ENCODE measurements at regions not wholly inside any gene's neighbourhood (a gene's known extent, or its start where the extent isn't known, plus 50 kb on each side); places are given as distances from the start of the nearest gene placed in this dataset.

DNA sequence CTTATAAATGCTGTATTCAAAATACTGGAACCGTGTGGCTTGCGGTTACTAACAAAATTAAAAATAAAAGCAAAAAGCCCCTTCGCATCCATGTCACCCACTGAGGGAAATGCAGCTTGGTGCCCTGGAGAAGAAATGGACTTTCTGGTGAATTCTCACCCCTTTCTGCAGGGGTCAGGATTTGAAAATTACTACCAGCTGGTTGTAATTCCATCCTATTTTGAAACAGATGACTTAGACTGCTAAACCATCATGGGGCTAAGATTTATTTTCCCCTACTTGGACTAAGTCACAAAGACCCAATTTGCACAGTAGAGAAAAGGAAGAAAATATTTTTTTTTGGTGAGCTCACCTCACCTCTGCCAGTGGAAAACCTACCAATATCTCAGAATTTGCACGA is 111.4 kb upstream of the MYOCD start:
- Histone ChIP-seq H2AFZ (ENCODE audit: insufficient read depth, low read length, poor library complexity) (no peak overlapping the region), H3K4me3 (ENCODE audit: low read depth, low read length) (no peak overlapping the region), H3K4me1 (ENCODE audit: control insufficient read depth in 1 of 2, insufficient read depth in 2 of 2, low read length in 2 of 2) (no peaks in the 10 kb centered on the region), H3K23ac (ENCODE audit: low read length) (no peak overlapping the region), H3K9ac (ENCODE audit: low read length) (no peak overlapping the region), H3K79me1 (ENCODE audit: low read length) (no peaks in the 10 kb centered on the region), H3K18ac (ENCODE audit: low read length) (no peak overlapping the region), H2BK5ac (ENCODE audit: low read depth, low read length, poor library complexity) (no peak overlapping the region), H4K91ac (ENCODE audit: low read depth, low read length) (no peak overlapping the region), H3K27ac (ENCODE audit: low read depth, low read length) (no peak overlapping the region), H4K8ac (ENCODE audit: low read depth, low read length) (no peak overlapping the region), H2AK5ac (ENCODE audit: low read length) (no peak overlapping the region), H4K12ac (ENCODE audit: low read depth, low read length) (no peak overlapping the region), H3K4ac (ENCODE audit: low read depth, low read length) (no peak overlapping the region), H3K36me3 (ENCODE audit: control insufficient read depth in 1 of 2, insufficient read depth in 2 of 2, low read length in 2 of 2) (no peaks in the 10 kb centered on the region), H2BK120ac (ENCODE audit: insufficient read depth, low read length, poor library complexity) (no peak overlapping the region), H3K14ac (ENCODE audit: low read length) (no peak overlapping the region), H3K9me3 (ENCODE audit: insufficient read depth, low read depth, low read length) (no peaks in the 10 kb centered on the region), H3K27me3 (ENCODE audit: insufficient read depth, low read length) (no peaks in the 10 kb centered on the region), H2BK12ac (ENCODE audit: low read length) (no peak overlapping the region), H3K4me2 (ENCODE audit: low read length) (no peak overlapping the region), H3K79me2 (ENCODE audit: control insufficient read depth, insufficient read depth, low read length, poor library complexity) (no peaks in the 10 kb centered on the region)
- no CpG with 5 or more reads among the region's 4 CpGs for WGBS (ENCODE audit: extremely low coverage, insufficient coverage, insufficient read length)
- no peak for DNase-seq

DNA sequence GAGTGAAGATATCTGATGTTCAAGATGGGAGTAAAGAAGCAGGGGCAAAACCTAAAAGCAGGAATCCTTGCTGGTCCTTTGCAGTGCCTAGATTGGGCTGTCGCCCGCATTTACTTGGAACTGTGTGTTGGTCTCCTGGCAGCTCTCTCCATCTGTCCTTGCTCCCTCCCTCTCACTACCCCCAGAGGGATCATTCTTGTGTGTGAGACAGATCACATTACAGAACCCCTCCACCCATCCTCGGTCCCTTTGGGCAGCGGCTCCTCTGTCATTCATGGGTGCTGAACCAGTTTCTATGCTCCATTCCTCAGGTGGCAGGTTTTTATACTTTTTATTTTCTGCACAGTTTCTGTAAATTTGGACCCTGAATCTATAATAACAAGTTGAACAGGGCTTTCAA is 99.4 kb upstream of the MYOCD start:
- Histone ChIP-seq H3K79me1 (ENCODE audit: low read length) (no peaks in the 10 kb centered on the region), H4K12ac (ENCODE audit: low read depth, low read length) (no peak overlapping the region), H2AFZ (ENCODE audit: insufficient read depth, low read length, poor library complexity) (no peak overlapping the region), H2AK5ac (ENCODE audit: low read length) (no peak overlapping the region), H3K4ac (ENCODE audit: low read depth, low read length) (no peak overlapping the region), H4K91ac (ENCODE audit: low read depth, low read length) (no peak overlapping the region), H2BK5ac (ENCODE audit: low read depth, low read length, poor library complexity) (no peak overlapping the region), H3K4me1 (ENCODE audit: control insufficient read depth in 1 of 2, insufficient read depth in 2 of 2, low read length in 2 of 2) (peaks cover 0 to 5% of the 10 kb centered on the region in 2 experiments), H2BK12ac (ENCODE audit: low read length) (no peak overlapping the region), H3K27me3 (ENCODE audit: insufficient read depth, low read length) (no peaks in the 10 kb centered on the region), H3K9ac (ENCODE audit: low read length) (no peak overlapping the region), H3K4me3 (ENCODE audit: low read depth, low read length) (no peak overlapping the region), H4K8ac (ENCODE audit: low read depth, low read length) (no peak overlapping the region), H2BK120ac (ENCODE audit: insufficient read depth, low read length, poor library complexity) (no peak overlapping the region), H3K36me3 (ENCODE audit: control insufficient read depth in 1 of 2, insufficient read depth in 2 of 2, low read length in 2 of 2) (no peaks in the 10 kb centered on the region), H3K4me2 (ENCODE audit: low read length) (no peak overlapping the region), H3K27ac (ENCODE audit: low read depth, low read length) (no peak overlapping the region), H3K14ac (ENCODE audit: low read length) (no peak overlapping the region), H3K23ac (ENCODE audit: low read length) (no peak overlapping the region), H3K18ac (ENCODE audit: low read length) (no peak overlapping the region), H3K9me3 (ENCODE audit: insufficient read depth, low read depth, low read length) (no peaks in the 10 kb centered on the region), H3K79me2 (ENCODE audit: control insufficient read depth, insufficient read depth, low read length, poor library complexity) (no peaks in the 10 kb centered on the region)
- no CpG with 5 or more reads among the region's 4 CpGs for WGBS (ENCODE audit: extremely low coverage, insufficient coverage, insufficient read length)
- DNase-seq = no peak

DNA sequence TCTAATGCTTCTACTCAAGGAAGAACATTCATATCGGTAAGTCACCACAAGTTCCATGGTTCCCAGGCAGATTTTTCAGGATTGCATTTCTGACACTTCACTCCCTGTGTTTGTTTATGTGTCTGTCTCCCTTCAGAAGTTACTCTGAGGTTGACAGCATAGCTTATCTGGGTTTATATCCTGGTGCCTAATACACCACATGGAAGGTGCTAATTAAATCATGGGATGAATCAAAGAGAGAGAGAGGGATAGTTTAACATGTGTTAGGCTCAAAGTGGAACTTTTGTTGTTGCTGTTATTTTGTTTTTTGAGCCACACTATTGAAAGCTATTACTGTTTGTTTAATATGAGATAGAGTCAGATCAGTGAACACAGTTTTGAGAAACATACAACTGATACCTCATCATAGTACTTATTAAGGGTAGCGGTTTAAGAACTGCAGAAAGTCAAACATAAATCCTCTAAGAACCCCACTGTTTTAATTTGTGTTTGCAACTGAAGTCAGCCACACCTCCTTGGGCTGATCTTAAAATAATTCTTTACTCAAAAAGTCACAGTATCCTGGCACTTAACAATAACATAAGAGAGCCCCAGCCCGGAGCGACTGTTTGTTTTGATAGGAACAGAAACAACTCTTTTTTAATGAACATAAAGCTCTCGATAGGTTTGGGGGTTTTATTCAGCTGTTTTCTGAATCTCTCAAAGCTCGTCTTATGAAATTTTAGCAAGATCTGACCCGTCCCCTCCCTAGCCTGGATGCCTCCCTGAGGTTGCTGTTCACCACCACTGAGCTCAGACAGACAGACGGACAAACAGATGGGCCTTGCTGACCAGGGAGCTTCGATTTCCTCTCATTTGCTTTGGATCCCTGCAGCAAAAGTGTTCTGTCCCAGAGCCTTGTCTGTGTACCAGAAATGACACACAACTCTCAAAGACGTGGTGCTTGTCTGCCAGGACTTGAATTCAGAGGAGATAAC is 98.3 kb upstream of the MYOCD start:
- no peak overlapping the region for H3K23ac ChIP-seq (ENCODE audit: low read length)
- no peak overlapping the region for H2BK12ac ChIP-seq (ENCODE audit: low read length)
- no peaks in the 10 kb centered on the region for H3K79me1 ChIP-seq (ENCODE audit: low read length)
- DNase-seq = no peak
- H3K36me3 ChIP-seq (ENCODE audit: control insufficient read depth in 1 of 2, insufficient read depth in 2 of 2, low read length in 2 of 2) = no peaks in the 10 kb centered on the region
- H2AFZ ChIP-seq (ENCODE audit: insufficient read depth, low read length, poor library complexity) = no peak overlapping the region
- H3K9ac ChIP-seq (ENCODE audit: low read length) = no peak overlapping the region
- no peak overlapping the region for H4K8ac ChIP-seq (ENCODE audit: low read depth, low read length)
- no peaks in the 10 kb centered on the region for H3K9me3 ChIP-seq (ENCODE audit: insufficient read depth, low read depth, low read length)
- no peak overlapping the region for H3K4me3 ChIP-seq (ENCODE audit: low read depth, low read length)
- H2BK5ac ChIP-seq (ENCODE audit: low read depth, low read length, poor library complexity) = no peak overlapping the region
- no peak overlapping the region for H3K4ac ChIP-seq (ENCODE audit: low read depth, low read length)
- no CpG with 5 or more reads among the region's 10 CpGs for WGBS (ENCODE audit: extremely low coverage, insufficient coverage, insufficient read length)
- H3K27ac ChIP-seq (ENCODE audit: low read depth, low read length) = no peak overlapping the region
- H3K4me2 ChIP-seq (ENCODE audit: low read length) = no peak overlapping the region
- no peak overlapping the region for H3K14ac ChIP-seq (ENCODE audit: low read length)
- no peak overlapping the region for H4K91ac ChIP-seq (ENCODE audit: low read depth, low read length)
- no peak overlapping the region for H4K12ac ChIP-seq (ENCODE audit: low read depth, low read length)
- no peak overlapping the region for H2AK5ac ChIP-seq (ENCODE audit: low read length)
- H3K18ac ChIP-seq (ENCODE audit: low read length) = no peak overlapping the region
- no peaks in the 10 kb centered on the region for H3K79me2 ChIP-seq (ENCODE audit: control insufficient read depth, insufficient read depth, low read length, poor library complexity)
- no peak overlapping the region for H2BK120ac ChIP-seq (ENCODE audit: insufficient read depth, low read length, poor library complexity)
- peaks cover 0 to 5% of the 10 kb centered on the region in 2 experiments for H3K4me1 ChIP-seq (ENCODE audit: control insufficient read depth in 1 of 2, insufficient read depth in 2 of 2, low read length in 2 of 2)
- H3K27me3 ChIP-seq (ENCODE audit: insufficient read depth, low read length) = no peaks in the 10 kb centered on the region

DNA sequence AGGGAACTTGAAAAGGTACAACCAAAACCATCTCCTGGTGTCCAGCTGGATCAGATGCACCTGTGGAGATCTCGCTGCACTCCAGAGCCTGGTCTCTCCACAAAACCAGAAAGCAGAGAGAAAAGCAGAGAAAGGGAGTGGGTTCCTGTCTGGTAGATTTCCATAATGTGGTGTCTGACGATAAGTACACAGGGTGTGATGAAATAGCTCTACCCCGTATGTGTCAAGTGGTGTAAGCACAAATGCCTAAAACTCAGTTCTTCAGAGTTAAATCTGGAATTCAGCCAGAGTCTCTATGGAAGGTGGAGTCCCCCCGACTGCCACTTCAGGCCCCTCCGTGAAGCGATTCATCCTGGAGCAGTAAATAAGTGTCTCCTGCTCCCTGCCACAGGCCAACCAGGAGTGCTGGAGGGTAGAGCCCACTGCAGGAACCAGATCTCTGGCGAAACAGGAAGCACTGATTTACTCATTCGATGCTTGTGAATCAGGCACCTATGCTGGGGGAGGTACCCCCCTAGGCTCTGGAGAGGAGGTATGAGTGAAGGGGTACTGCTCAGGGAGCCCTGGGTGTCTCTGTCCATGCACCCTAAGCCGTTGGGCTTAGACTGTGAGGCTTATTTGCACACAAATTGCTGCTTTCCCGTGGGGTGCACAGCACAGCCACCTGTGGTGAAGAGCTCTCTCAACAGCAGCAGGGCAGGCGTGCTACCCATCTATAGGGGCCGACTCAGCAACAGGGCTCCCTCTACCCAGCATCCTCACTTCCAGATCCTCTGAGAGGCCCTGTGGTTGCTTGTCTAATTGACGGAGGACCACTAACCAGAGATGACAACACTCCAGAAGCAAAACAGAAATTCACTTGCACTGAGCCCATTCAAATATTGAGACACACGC is 97.1 kb upstream of the MYOCD start:
- H4K8ac ChIP-seq (ENCODE audit: low read depth, low read length) = no peak overlapping the region
- no peak overlapping the region for H3K27ac ChIP-seq (ENCODE audit: low read depth, low read length)
- no CpG with 5 or more reads among the region's 14 CpGs for WGBS (ENCODE audit: extremely low coverage, insufficient coverage, insufficient read length)

More for the DNA sequence above, 97.1 kb upstream of the MYOCD start:
- H3K9me3 ChIP-seq (ENCODE audit: insufficient read depth, low read depth, low read length) = no peaks in the 10 kb centered on the region
- no peak overlapping the region for H3K4ac ChIP-seq (ENCODE audit: low read depth, low read length)
- H2BK120ac ChIP-seq (ENCODE audit: insufficient read depth, low read length, poor library complexity) = no peak overlapping the region
- H3K4me2 ChIP-seq (ENCODE audit: low read length) = no peak overlapping the region
- H3K4me1 ChIP-seq (ENCODE audit: control insufficient read depth in 1 of 2, insufficient read depth in 2 of 2, low read length in 2 of 2) = peaks cover 0 to 5% of the 10 kb centered on the region in 2 experiments
- no peak overlapping the region for H2AFZ ChIP-seq (ENCODE audit: insufficient read depth, low read length, poor library complexity)
- H2AK5ac ChIP-seq (ENCODE audit: low read length) = no peak overlapping the region
- H4K91ac ChIP-seq (ENCODE audit: low read depth, low read length) = no peak overlapping the region
- no peak for DNase-seq
- H3K23ac ChIP-seq (ENCODE audit: low read length) = no peak overlapping the region
- H3K14ac ChIP-seq (ENCODE audit: low read length) = no peak overlapping the region
- H3K18ac ChIP-seq (ENCODE audit: low read length) = no peak overlapping the region
- no peaks in the 10 kb centered on the region for H3K79me1 ChIP-seq (ENCODE audit: low read length)
- no peaks in the 10 kb centered on the region for H3K36me3 ChIP-seq (ENCODE audit: control insufficient read depth in 1 of 2, insufficient read depth in 2 of 2, low read length in 2 of 2)
- no peak overlapping the region for H2BK12ac ChIP-seq (ENCODE audit: low read length)
- H2BK5ac ChIP-seq (ENCODE audit: low read depth, low read length, poor library complexity) = no peak overlapping the region
- no peak overlapping the region for H4K12ac ChIP-seq (ENCODE audit: low read depth, low read length)
- H3K79me2 ChIP-seq (ENCODE audit: control insufficient read depth, insufficient read depth, low read length, poor library complexity) = no peaks in the 10 kb centered on the region
- H3K9ac ChIP-seq (ENCODE audit: low read length) = no peak overlapping the region
- H3K4me3 ChIP-seq (ENCODE audit: low read depth, low read length) = no peak overlapping the region
- no peaks in the 10 kb centered on the region for H3K27me3 ChIP-seq (ENCODE audit: insufficient read depth, low read length)
